GM12892 (cell line): ENCODE measurements at regions not wholly inside any gene's neighbourhood (a gene's known extent, or its start where the extent isn't known, plus 50 kb on each side); places are given as distances from the start of the nearest gene placed in this dataset.

ENCODE experiments used
- DNase-seq: peaks from one replicate; pipeline ENCODE4 v3.0.0; 2011; ENCODE audit not compliant: insufficient read length
- FAIRE-seq: peaks from 2 replicates; lab custom pipeline; 2011; peaks lifted over from hg19 to GRCh38; lab: Jason Lieb, UNC
- POLR2A ChIP-seq: IDR thresholded peaks from 2 replicates; pipeline ENCODE4 v1.6.1; 2011; ENCODE audit warnings: low read depth, low read length, control low read depth
- POLR2AphosphoS5 ChIP-seq: IDR thresholded peaks from 2 replicates; pipeline ENCODE4 v1.6.1; 2011; ENCODE audit warnings: low read depth, low read length, control low read depth
- TAF1 ChIP-seq: IDR thresholded peaks from 2 replicates; pipeline ENCODE4 v1.6.1; 2011; ENCODE audit warnings: low read depth, mild to moderate bottlenecking, control low read depth, low read length, borderline replicate concordance

DNA sequence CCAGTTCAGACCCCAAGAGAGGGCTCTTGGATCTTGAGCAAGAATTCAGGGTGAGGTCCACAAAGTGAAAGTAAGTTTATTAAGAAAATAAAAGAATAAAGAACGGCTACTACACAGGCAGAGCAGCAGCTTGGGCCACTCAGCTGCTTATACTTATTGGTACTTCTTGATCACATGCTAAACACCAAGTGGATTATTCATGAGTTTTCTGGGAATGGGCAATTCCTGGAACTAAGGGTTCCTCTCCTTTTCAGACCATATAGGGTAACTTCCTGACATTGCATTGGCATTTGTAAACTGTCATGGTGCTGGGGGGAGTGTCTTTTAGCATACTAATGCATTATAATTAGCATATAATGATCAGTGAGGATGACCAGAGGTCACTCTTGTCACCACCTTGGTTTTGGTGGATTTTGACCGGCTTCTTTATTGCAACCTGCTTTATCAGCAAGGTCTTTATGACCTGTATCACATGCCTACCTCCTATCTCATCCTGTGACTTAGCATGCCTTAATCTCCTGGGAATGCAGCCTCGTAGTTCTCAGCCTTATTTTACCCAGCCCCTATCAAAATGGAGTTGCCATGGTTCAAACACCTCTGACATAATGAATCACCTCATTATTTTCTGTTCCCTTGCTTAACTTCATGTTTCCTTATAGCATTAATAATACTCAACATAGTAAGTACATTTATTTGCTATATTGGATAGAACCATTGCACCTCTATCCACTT, 476.3 kb downstream of the DTHD1 start:
- FAIRE-seq (no peak), DNase-seq (no peak)
- TF ChIP-seq POLR2AphosphoS5 (no peak), POLR2A (no peak), TAF1 (no peak)

DNA sequence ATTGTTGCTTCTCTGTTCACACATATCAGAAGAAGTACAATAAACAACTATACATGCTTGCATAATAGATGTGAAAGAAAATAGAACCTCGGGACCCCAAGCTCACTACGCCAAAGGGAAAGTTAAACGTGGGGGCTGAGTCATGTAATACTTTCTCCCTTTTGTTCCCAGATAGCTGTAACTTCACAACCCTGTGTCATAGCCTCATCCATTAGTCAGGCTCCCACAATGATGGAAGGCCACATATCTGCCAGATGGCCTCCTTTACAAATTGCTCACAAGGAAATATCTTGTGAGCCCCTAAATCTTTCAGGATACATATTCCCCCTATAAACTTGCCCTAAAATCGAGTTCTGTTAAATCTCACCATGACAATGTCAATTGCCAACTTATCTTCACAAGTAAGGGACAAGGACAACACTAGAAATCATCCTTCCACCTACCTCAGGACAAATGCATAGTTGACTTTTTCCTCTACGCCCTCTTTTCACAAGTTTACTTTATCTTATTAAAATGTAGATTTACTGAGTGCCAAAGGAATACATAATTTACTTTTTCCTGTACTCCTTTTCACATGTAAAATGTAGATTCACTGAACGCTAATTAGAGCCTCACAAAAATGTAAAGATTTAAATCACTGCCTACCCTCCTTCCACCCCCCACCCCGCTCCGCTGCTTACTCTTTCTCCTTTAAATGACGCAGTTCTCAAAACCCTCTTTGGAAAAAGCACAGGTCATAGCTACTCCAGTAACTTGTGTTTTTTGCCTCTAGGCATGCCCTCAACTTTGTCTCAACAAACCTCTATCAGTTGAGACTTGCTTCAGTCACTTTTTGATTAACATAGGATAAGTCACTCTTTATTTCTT, 477.1 kb downstream of the DTHD1 start:
- TF ChIP-seq POLR2AphosphoS5 (no peak), POLR2A (no peak), TAF1 (no peak)
- no peak for FAIRE-seq
- DNase-seq, result no peak

DNA sequence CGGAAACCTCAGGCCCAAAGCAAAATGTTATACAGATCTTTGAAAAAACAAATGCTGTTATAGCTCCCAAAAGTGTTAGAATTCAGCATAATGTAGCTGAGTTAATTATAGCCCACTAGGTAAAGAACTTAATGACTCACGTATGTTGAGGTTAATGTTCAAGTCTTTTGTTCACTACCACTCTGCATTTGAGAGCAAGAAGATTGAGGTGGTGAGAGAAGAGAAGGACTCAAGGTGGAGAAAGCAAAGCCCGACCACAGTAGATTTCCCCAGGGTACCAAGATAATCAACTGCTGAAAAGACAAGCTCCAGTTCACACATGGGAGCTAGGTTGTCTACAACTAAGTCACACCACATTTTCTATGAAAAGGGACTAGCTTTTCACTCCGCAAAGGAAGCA, 480.2 kb downstream of the DTHD1 start:
- FAIRE-seq (no peak), DNase-seq (no peak)
- no peak for TF ChIP-seq POLR2AphosphoS5
- no peak for TF ChIP-seq POLR2A
- no peak for TF ChIP-seq TAF1

DNA sequence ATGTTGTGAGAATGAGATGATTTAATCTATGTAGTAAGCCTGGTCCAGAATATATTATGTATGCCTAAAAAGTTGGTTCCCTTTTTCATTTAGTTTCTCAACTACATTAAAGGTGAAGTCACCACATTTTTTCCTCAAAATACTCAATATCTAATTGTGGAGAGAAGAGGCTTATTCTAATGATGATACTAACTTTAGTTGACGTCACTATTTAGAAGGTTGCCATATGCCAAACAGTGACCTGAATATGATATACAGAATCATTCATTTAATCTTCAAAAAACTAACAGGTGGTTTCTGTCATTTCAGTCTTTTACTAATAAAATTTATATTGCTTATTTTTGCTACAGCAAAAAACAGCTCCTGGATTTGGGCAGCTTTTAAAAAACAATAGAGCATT, 480.7 kb upstream of the NWD2 start:
- FAIRE-seq (no peak), DNase-seq (no peak)
- no peak for TF ChIP-seq POLR2A
- no peak for TF ChIP-seq TAF1
- no peak for TF ChIP-seq POLR2AphosphoS5

DNA sequence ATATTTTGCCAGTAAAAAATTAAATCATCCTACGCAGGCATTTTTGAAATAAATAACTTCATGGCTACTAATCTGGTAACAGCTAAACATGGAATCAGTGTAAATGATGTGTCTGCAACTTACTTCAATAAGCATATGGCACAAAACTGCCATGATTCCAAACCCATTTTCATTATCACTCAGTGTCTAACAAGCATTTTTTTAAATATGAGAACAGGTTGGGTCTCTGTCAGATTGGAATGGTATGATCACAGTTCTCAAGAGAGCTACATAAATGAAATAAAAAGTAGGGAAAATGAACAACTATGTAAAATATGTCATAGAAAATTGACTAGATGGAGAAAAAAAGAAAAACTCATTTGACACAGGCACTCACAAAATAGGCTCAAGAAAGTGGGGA, 476.9 kb upstream of the NWD2 start:
- DNase-seq (no peak), FAIRE-seq (no peak)
- TF ChIP-seq POLR2A (no peak), POLR2AphosphoS5 (no peak)

DNA sequence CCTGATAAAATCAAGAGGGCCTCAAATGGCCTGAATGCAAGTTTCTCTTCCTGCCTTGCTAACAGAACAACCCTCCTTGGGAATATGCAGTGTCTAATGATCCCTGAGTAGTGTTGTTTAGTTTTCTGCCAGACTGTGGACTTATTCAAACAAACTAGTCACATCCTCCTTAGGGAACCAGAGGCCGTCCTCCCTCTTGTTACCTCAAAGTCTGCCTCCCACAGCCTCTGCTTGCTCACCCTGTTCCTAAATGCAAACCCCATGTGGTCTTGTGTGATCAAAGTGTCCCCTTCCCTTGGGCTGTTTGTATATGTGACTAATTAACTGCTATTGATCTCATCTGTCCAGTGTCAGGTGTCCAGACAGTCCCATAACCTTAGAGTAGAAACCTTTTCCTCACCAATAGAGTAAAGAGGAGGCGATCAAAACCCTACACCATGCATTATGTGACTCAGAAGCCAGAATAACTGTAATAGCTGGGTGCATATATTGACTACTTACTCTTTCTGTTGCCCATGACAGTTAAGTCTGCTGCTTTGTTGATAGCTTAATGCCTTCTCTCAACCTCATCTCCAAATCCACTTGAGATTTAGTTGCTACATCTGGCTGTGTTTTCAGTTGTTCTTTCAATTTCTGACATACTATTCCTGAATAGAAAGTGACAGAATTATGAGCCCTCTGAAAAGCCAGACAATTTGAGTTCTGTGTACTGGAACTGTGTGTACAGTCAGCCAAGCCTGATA, 473.0 kb upstream of the NWD2 start:
- DNase-seq (no peak), FAIRE-seq (peak; percentile 24)
- no peak for TF ChIP-seq TAF1
- no peak for TF ChIP-seq POLR2AphosphoS5

DNA sequence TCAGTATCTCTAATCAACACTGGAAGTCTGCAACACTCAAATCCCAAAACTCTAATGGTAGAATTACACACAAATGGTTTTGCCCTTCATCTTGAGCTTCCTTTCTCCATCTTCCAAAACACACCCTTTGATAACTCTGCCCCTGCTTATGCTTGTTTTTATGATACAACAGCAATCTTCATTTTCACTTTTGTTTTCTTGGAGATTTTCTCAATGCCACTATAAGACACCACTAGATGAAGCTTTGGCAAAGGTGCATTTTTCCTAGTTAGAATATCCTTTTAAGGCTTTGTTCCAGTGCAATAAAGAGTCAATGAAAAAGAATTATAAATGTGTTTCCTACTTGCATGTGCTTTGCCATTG, 472.4 kb upstream of the NWD2 start:
- TF ChIP-seq POLR2AphosphoS5 (no peak), POLR2A (no peak), TAF1 (no peak)
- FAIRE-seq, result peak; percentile 9
- DNase-seq, result no peak

DNA sequence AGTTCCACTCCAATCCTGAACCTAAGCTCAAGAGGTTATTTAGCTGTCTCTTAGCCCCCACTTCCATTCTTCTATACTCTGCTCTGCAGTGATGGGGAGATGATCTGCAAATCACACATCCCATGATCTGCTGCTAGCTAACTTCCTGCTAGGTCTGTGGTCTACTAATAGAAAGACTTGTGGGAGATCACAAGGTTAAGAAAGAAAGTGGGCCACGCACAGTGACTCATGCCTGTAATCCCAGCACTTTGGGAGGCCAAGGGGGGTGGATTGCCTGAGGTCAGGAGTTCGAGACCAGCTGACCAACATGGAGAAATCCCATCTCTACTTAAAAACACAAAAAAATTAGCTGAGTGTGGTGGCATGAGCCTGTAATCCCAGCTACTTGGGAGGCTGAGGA, 471.1 kb upstream of the NWD2 start:
- DNase-seq (no peak), FAIRE-seq (no peak)
- TF ChIP-seq TAF1 (no peak), POLR2A (no peak), POLR2AphosphoS5 (no peak)

DNA sequence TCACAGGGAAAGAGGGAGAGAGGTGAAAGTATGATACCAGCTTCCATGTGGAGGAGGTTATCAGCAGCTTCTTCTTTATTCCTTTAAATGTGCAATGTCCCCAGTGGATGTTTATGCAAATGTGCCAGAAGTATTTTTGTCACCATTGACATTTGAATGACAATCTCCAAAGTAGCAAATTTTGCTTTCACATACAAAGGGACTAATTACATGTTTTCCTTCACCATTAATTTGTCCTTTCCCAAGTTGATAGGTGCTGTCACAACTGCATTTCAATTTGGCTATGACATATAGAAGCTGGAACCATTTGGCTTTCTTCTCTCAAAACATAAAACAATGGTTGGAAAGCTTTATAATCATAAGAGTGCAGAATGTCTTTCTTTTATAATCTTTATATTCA, 469.0 kb upstream of the NWD2 start:
- FAIRE-seq, result no peak

DNA sequence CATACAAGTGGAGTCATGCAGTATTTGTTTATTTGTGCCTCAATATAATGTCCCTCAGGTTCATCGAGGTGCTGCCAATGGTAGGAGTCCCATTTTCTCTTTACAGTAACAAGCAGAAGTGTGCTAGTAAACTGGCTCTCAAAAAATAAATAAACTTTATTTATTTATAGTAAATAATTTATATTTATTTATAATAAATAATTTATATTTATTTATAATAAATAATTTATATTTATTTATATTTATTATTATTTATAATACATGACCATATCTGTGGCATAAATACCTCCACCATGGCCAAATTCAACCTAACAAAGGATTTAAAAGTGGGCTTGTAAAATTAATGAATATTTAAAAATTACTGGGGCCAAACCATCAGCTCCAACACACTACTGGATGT, 464.9 kb upstream of the NWD2 start:
- DNase-seq, result no peak
- FAIRE-seq, result no peak
- TF ChIP-seq POLR2A, result no peak

More for the DNA sequence above, 469.0 kb upstream of the NWD2 start:
- no peak for TF ChIP-seq TAF1
- TF ChIP-seq POLR2AphosphoS5, result no peak
- no peak for TF ChIP-seq POLR2A
- DNase-seq, result no peak

DNA sequence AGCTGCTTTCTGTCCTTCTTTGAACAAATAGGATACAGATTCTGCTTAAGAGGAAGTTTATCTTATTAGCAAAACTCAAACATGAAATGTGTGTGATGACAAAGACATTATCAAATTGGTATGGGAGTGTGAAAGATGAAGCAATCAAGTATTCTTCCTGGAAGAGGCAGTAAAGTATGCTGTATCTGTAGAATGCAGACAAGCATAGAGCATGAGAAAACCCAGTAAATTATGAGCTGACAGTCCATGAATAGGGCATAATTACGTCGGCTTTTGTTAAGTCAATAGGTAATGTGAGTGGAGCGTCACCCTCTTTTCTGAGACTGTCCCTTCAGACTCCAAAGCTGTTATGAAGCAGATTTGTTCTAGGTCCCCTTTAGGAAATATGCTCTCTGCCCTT, 458.6 kb upstream of the NWD2 start:
- FAIRE-seq (no peak), DNase-seq (no peak)
- TF ChIP-seq TAF1 (no peak), POLR2AphosphoS5 (no peak), POLR2A (no peak)

DNA sequence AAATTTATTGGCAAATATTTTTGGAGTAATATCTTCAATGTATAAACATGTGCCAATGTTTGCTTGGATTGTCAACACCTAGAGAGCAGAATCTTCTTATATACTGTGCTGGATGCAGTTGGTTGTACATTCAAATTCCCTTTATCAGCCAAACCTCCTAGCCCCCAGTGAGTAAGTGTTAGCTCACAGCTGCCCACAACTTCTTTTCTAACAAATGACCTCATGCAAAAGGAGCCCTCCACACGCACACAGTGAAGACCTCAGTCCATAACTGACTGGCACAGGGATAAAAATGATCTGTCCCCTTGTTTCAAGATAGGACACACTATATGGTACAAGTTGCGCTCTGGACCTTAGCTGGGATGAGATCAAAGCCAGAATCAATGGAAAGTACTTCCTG, 458.0 kb upstream of the NWD2 start:
- DNase-seq (no peak), FAIRE-seq (no peak)
- TF ChIP-seq POLR2AphosphoS5, result no peak
- TF ChIP-seq TAF1, result no peak
- no peak for TF ChIP-seq POLR2A
